HG03159 (cell line): ENCODE measurements at regions not wholly inside any gene's neighbourhood (a gene's known extent, or its start where the extent isn't known, plus 50 kb on each side); places are given as distances from the start of the nearest gene placed in this dataset.

Experiments used
- ATAC-seq: cut with Tn5 transposase; IDR thresholded peaks from one replicate; pipeline ENCODE4 v1.9.1; 2021; ENCODE audit warnings: mild to moderate bottlenecking, moderate library complexity; ENCODE audit not compliant: unreplicated experiment

GRCh38 chr1:163725551-163725950, 403.8 kb downstream of the NUF2 start:
- ATAC-seq, result no peak

DNA sequence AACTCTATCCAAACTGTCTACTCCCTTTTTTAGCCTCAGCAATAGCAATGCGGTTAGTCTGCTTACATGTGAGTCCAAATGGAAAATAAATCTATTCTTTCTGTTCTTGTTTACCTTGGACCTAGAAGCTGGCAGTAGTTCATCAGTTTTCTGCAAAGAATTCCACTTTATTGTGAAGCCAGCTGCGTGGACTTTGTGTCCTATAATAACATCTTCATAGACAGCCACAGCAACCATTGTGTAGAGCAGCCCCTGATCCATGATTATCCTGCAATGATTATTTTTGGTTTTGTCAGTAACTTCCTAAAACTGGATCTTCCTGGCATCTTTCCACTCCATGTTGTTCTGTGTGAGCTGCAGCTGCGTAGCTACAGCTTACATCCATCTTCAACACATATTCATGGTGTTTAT, 408.7 kb downstream of the NUF2 start:
- no peak for ATAC-seq

- no peak for ATAC-seq
These were observed 415.5 kb downstream of the NUF2 start for GRCh38 chr1:163737261-163737660.

- ATAC-seq, result no peak
These were observed 422.6 kb downstream of the NUF2 start for GRCh38 chr1:163744301-163744887.

- ATAC-seq, result no peak
These were observed 423.4 kb downstream of the NUF2 start for GRCh38 chr1:163745204-163745603.

DNA sequence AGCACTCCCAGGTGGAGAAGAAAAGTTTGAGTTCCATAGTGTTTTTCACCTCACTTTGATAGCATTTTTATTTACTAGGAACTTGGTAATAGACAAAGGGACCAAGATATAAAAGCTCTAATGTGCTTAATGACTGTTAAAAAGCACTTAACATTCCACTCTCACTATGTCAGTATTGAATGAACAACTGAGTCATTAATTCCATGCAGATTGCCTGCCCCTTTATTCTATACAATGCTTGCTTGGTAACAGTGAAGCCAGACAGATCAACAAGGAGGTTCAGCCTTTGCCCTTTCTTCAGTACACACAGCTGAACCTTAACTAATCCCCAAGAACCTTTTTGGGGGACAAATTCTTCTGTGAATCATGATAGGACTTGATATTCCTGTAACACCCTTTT, 425.5 kb downstream of the NUF2 start:
- ATAC-seq, result no peak

DNA sequence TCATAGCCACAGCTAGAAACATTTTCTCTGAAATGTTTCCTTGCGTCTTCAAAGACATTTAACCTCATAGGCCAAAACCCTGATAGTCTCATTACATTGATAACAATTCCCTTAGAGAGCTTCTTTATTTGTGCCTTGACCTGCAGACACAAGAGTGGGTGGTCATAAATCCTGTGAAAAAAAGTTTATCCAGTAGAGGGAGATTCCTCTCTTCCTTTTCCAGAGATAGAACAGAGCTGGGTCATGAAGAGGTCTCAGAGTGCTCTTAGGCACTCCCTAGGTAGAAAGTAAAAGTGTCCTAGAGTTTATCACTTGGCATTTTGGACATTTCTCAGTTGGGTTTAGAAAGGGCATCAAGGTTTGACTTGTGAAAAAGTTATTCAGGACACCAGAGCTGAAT, 426.1 kb downstream of the NUF2 start:
- ATAC-seq, result no peak

DNA sequence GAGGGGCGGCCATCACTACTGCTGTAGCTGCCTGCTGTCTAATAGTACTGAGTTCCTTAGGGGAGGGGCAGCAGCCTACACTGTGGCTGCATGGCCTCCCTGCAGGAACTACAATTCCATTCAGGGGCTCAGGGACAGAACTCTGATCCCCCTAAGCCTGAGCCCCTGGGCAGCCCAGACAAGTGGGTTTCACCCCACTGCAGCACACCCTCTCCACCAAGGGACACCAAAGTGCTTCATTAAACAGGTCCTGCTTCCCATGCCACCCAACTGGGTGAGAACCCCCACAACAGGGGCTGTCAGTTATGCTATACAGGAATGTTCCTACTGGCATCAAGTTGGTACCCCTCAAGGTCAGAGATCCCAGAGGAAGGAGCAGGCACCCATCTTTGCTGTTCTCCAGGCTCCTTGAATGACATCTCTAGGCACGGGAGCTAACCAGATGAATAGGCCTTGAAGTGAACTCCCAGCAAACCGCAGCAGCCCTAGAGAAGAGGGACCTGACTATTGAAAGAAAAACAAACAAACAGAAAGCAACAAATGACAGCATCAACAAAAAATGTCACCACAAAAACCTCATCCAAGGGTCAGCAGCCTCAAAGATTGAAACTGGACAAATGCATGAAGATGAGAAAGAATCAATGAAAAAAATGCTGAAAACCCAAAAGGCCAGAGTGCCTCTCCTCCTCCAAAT, 437.4 kb downstream of the NUF2 start:
- no peak for ATAC-seq

DNA sequence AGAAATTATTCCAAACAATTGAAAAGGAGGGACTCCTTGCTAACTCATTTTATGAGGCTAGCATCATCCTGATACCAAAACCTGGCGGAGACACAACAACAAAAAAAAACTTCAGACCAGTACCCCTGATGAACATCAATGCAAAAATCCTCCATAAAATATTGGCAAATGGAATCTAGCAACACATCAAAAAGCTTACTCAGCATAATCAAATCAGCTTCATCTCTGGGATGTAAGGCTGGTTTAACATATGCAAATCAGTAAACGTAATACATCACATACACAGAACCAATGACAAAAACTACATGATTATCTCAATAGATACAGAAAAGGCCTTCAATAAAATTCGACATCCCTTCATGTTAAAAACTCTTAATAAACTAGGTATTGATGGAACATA, 440.1 kb downstream of the NUF2 start:
- ATAC-seq, result no peak

GRCh38 chr1:163766257-163766918, 444.6 kb downstream of the NUF2 start:
- ATAC-seq, result no peak

GRCh38 chr1:163768576-163768975, 446.8 kb downstream of the NUF2 start:
- ATAC-seq, result no peak

- ATAC-seq, result no peak
These were observed 448.5 kb downstream of the NUF2 start for GRCh38 chr1:163770265-163770664.

GRCh38 chr1:163771637-163772036, 449.9 kb downstream of the NUF2 start:
- no peak for ATAC-seq

DNA sequence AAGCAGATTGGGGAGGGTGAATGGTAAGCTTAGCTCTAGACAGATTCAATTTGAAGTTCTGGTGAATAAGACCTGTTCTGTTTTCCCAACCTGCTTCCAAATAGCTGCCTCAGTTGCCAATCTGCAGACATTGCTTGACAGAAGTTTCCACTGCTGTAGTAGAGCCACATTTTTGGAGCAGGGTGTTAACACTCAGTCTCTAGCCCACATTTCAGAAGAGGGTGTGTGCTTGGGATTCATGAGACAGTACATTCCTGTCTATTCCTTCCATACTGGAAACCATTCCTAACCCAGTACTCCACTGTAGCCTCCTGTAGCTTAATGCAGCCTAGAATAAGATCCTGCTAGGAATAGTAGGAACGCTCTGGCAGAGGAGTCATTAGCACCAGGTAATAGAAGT, 450.5 kb downstream of the NUF2 start:
- ATAC-seq, result no peak

GRCh38 chr1:163773396-163773795, 451.6 kb downstream of the NUF2 start:
- no peak for ATAC-seq

DNA sequence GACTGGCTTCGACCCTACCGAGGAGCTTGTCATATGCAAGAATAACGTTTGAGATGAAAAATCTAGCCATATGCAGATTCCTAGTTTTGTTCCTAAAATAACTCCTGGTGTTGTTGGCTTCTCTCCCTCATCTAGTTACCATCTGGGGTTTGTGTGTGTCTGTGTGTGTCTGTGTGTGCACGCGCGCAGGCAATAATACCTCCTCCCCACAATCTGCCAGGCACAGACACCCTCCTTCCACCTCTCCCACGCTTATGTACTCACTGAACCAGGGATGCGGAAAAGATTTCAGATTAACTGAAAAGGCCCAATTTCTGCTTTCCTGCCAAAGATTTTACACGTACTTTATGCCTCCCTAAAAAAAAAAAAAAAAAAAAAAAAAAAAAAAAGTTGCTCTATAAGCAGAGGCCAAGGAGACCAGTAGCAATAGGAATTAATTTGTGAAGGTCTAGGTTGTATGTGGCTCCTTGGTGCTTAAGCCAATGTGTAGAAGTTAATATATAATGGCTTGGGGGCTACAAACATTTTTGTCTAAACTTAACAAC, 452.7 kb downstream of the NUF2 start:
- no peak for ATAC-seq

GRCh38 chr1:163774978-163775620, 453.3 kb downstream of the NUF2 start:
- no peak for ATAC-seq

DNA sequence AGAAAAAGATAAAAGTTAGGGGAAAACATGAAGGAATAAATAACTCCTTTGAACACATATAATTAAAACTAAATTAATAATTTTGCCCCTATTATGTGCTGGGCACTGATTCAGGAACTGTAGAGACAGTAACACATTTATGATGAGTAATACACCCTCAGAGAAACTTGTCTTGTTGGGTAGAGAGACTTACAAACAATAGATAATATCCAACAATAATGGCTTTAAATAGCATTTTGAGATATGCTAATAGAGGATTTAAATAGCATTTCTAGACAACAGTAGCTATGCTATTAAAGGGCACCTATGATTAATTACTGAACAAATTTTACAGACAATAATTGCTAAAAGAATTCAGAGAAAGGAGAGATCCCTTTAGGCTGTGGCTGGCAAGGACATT, 455.5 kb downstream of the NUF2 start:
- no peak for ATAC-seq

DNA sequence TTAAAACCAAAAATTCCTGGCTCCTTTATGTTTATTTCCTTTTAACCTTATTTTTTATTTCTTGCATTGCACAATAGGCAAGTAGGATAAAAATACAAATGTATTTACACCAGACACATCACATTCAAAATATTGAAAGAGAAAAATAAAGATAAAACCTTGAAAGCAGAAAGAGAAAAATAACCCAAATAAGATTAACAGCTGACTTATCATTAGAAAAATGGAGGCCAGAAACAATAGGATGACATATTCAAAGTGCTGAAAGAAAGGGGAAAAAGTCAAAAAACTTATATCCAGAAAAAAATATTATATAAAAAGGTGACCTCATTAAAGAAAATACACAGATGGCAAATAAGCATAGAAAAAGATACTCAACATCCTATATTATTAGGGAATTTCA, 459.4 kb downstream of the NUF2 start:
- no peak for ATAC-seq

GRCh38 chr1:163785868-163786405, 464.2 kb downstream of the NUF2 start:
- no peak for ATAC-seq

DNA sequence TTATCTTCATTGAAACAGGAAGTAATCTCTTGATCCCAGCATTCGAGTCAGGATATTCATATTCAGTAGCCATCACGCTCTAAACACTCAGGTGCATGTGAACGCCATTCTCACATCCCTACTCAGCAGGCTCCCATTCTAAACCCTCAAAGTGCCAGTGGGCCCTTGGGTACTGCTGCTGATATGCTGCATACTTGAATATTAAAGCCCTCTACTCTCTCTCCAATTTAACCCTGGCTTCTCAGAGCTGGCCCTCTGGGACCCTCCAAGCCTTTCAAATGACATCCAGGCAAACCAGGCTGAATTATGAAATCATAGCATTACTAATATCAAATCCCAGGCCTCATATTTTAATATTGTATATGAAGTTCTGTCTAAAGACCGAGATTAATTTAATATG, 468.2 kb downstream of the NUF2 start:
- ATAC-seq, result no peak
